ENCODE measurements at regions not wholly inside any gene's neighbourhood (a gene's known extent, or its start where the extent isn't known, plus 50 kb on each side); places are given as distances from the start of the nearest gene placed in this dataset.

- TF ChIP-seq CTCF (IDR thresholded peaks at IDR 0.05; ENCODE audit: low read depth, low read length, poor library complexity, severe bottlenecking) (no peak), EZH2phosphoT487 (IDR thresholded peaks at IDR 0.05; ENCODE audit: borderline replicate concordance, low read length) (no peak)
Measured at GRCh38 chr16:79867425-79867997, 267.0 kb upstream of the MAF start.

Measured in DOHH2 (cell line).